ENCODE measurements at regions not wholly inside any gene's neighbourhood (a gene's known extent, or its start where the extent isn't known, plus 50 kb on each side); places are given as distances from the start of the nearest gene placed in this dataset.

GRCh38 chr22:35010543-35010942 is 55.4 kb upstream of the ISX start:
- ChIA-PET CTCF (no interaction called here), POLR2A (no interaction called here)
- H3K4me1 ChIP-seq (ENCODE audit: control insufficient read depth, extremely low read depth, insufficient read depth, low read length) = no peaks in the 10 kb centered on the region
- no peak overlapping the region for H3K4me3 ChIP-seq (replicated peaks in 1 of 3; ENCODE audit: insufficient read depth in 1 of 3, low read depth in 1 of 3, low read length in 3 of 3)
- no peaks in the 10 kb centered on the region for H3K36me3 ChIP-seq (ENCODE audit: control insufficient read depth in 2 of 2, extremely low read depth in 1 of 2, insufficient read depth in 2 of 2, low read length in 2 of 2)
- H2AFZ ChIP-seq (ENCODE audit: low read depth, low read length) = no peak overlapping the region
- FAIRE-seq = no peak
- H3K9ac ChIP-seq (replicated peaks; ENCODE audit: extremely low read depth, insufficient read depth, low read length) = no peak overlapping the region
- H3K27ac ChIP-seq (ENCODE audit: insufficient read depth, low read depth, low read length) = no peak overlapping the region
- H3K9me3 ChIP-seq (replicated peaks; ENCODE audit: control insufficient read depth, insufficient read depth, low read length) = peaks cover 4% of the 10 kb centered on the region
- intact Hi-C loops (cut with micrococcal nuclease) = no loop called here
- TF ChIP-seq MYC (IDR thresholded peaks at IDR 0.05; ENCODE audit: low read depth, low read length) (no peak), JUN (IDR thresholded peaks at IDR 0.05; ENCODE audit: borderline replicate concordance, insufficient read depth, insufficient read length, low read depth) (no peak), POLR2AphosphoS5 (IDR thresholded peaks at IDR 0.05; ENCODE audit: insufficient read depth, low read depth, low read length) (no peak), EZH2 (IDR thresholded peaks at IDR 0.05; ENCODE audit: borderline replicate concordance, low read depth, low read length, severe bottlenecking) (no peak), POLR2A (IDR thresholded peaks at IDR 0.05; ENCODE audit: low read depth, low read length) (no peak), GATA2 (IDR thresholded peaks at IDR 0.05; ENCODE audit: insufficient read depth, insufficient read length, low read depth, low read length) (no peak), MAX (IDR thresholded peaks at IDR 0.05; ENCODE audit: insufficient read depth, insufficient read length) (no peak), FOS (IDR thresholded peaks at IDR 0.05; ENCODE audit: borderline replicate concordance, insufficient read depth, low read length) (no peak)
- TF ChIP-seq, protein P1, sequence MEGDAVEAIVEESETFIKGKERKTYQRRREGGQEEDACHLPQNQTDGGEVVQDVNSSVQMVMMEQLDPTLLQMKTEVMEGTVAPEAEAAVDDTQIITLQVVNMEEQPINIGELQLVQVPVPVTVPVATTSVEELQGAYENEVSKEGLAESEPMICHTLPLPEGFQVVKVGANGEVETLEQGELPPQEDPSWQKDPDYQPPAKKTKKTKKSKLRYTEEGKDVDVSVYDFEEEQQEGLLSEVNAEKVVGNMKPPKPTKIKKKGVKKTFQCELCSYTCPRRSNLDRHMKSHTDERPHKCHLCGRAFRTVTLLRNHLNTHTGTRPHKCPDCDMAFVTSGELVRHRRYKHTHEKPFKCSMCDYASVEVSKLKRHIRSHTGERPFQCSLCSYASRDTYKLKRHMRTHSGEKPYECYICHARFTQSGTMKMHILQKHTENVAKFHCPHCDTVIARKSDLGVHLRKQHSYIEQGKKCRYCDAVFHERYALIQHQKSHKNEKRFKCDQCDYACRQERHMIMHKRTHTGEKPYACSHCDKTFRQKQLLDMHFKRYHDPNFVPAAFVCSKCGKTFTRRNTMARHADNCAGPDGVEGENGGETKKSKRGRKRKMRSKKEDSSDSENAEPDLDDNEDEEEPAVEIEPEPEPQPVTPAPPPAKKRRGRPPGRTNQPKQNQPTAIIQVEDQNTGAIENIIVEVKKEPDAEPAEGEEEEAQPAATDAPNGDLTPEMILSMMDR (IDR thresholded peaks at IDR 0.05; ENCODE audit: extremely low read depth in 1 of 2, insufficient read depth in 1 of 2, low read depth in 1 of 2, low read length in 2 of 2) = no peak
- no peaks in the 10 kb centered on the region for H3K27me3 ChIP-seq (ENCODE audit: control insufficient read depth in 2 of 2, insufficient read depth in 2 of 2, low read length in 2 of 2)
- dilution Hi-C loops (cut with MboI; ENCODE audit: extremely low pct_ligation_motif_present, low sequenced_read_pairs) = no loop called here
- no peaks in the 10 kb centered on the region for H3K79me2 ChIP-seq (ENCODE audit: control insufficient read depth, insufficient read depth, low read length)
- no peaks in the 10 kb centered on the region for H3K9me1 ChIP-seq (replicated peaks; ENCODE audit: control insufficient read depth, extremely low read depth, insufficient read depth, low read length)
- no peaks in the 10 kb centered on the region for H4K20me1 ChIP-seq (replicated peaks; ENCODE audit: control insufficient read depth, extremely low read depth, insufficient read depth, low read length)
- no TSS peak for BruUV-seq (replicated peaks)
- H3K4me2 ChIP-seq (ENCODE audit: insufficient read depth, low read length) = no peak overlapping the region
- no peak for DNase-seq (ENCODE audit: low read depth, low spot score)

Measured in endothelial cell of umbilical vein (primary cell).